ENCODE measurements at regions not wholly inside any gene's neighbourhood (a gene's known extent, or its start where the extent isn't known, plus 50 kb on each side); places are given as distances from the start of the nearest gene placed in this dataset.

GRCh38 chr3:68403741-68404140, 528.6 kb downstream of the TAFA4 start:
- TF ChIP-seq CTCF (IDR thresholded peaks at IDR 0.05): no peak
- TF ChIP-seq POLR2A (IDR thresholded peaks at IDR 0.05): no peak
